ENCODE measurements at regions not wholly inside any gene's neighbourhood (a gene's known extent, or its start where the extent isn't known, plus 50 kb on each side); places are given as distances from the start of the nearest gene placed in this dataset.
A peak's percentile ranks its signal among the peaks of the same experiment; 100 is the strongest.

DNA sequence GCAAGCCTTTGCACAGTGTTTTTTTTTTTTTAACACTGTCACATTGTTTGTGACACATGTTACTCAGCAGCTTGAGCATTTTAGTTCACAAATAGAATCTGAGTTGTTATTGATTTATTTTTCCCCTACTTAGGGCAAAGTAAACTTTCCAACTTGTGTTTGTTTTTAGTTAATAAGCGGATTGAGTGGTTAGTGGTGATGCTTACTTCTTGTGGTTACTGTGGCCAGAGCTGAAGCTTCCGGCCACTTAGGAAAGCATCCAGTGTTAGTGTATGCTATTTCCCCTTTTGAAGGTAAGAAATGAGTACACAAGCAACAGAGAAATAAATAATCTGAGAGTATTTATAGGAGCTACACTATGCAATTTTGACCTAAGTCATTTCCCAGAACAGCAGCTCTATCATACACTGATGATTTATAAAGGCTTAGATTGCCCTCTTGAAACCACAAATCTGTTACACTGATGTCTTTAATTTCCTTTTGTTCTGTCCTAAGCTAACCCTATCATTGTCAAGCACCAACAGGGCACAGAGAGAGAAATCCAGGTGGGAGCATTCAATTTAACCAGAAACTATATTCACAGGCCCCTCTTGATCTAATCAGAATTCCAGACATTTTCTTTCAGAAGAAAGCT, 2464.6 kb downstream of the PCDH7 start:
- 10% methylated on average over 2 of the region's 2 CpGs for WGBS (ENCODE audit: insufficient coverage, low coverage, low lambda C conversion rate, missing lambda C conversion rate)
- DNase-seq: no peak

GRCh38 chr4:33187035-33187434, 2466.9 kb downstream of the PCDH7 start:
- no peaks in the 10 kb centered on the region for H3K27me3 ChIP-seq
- intact Hi-C loops (cut with DNase I): no loop called here
- H3K9me3 ChIP-seq: no peaks in the 10 kb centered on the region
- peaks cover 0 to 7% (median 0%) of the 10 kb centered on the region in 4 donors for H3K4me1 ChIP-seq
- H3K36me3 ChIP-seq: no peaks in the 10 kb centered on the region
- ATAC-seq: no peak
- DNase-seq: no peak
- no peak overlapping the region for H3K4me3 ChIP-seq
- TF ChIP-seq POLR2A (IDR thresholded peaks at IDR 0.05): no peak
- H3K27ac ChIP-seq: no peak overlapping the region

More for the DNA sequence above, 2464.6 kb downstream of the PCDH7 start:
- H3K4me3 ChIP-seq: no peak overlapping the region
- peaks cover 0 to 7% (median 0%) of the 10 kb centered on the region in 4 donors for H3K4me1 ChIP-seq
- ATAC-seq: peak in 2 of 4 donors; percentile 53 to 69
- intact Hi-C loops (cut with DNase I): no loop called here
- no peaks in the 10 kb centered on the region for H3K36me3 ChIP-seq
- H3K27ac ChIP-seq: no peak overlapping the region
- TF ChIP-seq CTCF (IDR thresholded peaks at IDR 0.05) (no peak), POLR2A (IDR thresholded peaks at IDR 0.05) (no peak)
- no peaks in the 10 kb centered on the region for H3K27me3 ChIP-seq
- no peaks in the 10 kb centered on the region for H3K9me3 ChIP-seq

GRCh38 chr4:33188733-33189132, 2468.6 kb downstream of the PCDH7 start:
- Histone ChIP-seq H3K9me3 (no peaks in the 10 kb centered on the region), H3K36me3 (no peaks in the 10 kb centered on the region), H3K27ac (no peak overlapping the region), H3K27me3 (no peaks in the 10 kb centered on the region), H3K4me1 (peaks cover 0 to 14% (median 0%) of the 10 kb centered on the region in 4 donors), H3K4me3 (no peak overlapping the region)
- no CpG with 5 or more reads among the region's 6 CpGs for WGBS (ENCODE audit: insufficient coverage, low coverage, low lambda C conversion rate, missing lambda C conversion rate)
- no peak for ATAC-seq
- no peak for DNase-seq
- TF ChIP-seq POLR2A (IDR thresholded peaks at IDR 0.05) (no peak), CTCF (IDR thresholded peaks at IDR 0.05) (no peak)
- intact Hi-C loops (cut with DNase I): no loop called here

GRCh38 chr4:33189169-33189568, 2469.0 kb downstream of the PCDH7 start:
- H3K4me1 ChIP-seq: peaks cover 0 to 14% (median 0%) of the 10 kb centered on the region in 4 donors
- WGBS (ENCODE audit: insufficient coverage, low coverage, low lambda C conversion rate, missing lambda C conversion rate): no CpG with 5 or more reads among the region's 1 CpG
- ATAC-seq: peak in 1 of 4 donors; percentile 30
- no peak for TF ChIP-seq CTCF (IDR thresholded peaks at IDR 0.05)
- TF ChIP-seq POLR2A (IDR thresholded peaks at IDR 0.05): no peak
- H3K36me3 ChIP-seq: no peaks in the 10 kb centered on the region
- intact Hi-C loops (cut with DNase I): no loop called here
- H3K4me3 ChIP-seq: no peak overlapping the region
- H3K27me3 ChIP-seq: no peaks in the 10 kb centered on the region
- no peak overlapping the region for H3K27ac ChIP-seq
- H3K9me3 ChIP-seq: no peaks in the 10 kb centered on the region
- DNase-seq: no peak

DNA sequence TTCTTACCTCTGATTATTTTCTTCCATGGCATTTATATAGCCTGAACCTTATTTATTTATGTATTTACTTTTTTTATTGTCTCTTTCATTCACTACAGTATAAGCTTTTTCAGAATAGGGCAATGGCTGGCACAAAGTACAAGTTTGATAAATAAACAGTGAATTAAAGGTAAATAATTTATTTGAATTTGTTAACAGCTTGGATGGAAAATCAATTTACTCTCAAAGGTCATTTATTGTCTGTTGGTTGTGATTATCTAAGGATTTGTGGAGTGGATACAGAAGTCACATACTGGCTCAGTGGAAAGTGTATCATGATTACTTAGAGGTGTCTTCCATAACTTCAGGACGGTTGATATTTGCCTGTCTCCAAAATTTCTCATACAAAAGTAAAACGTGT, 2472.9 kb downstream of the PCDH7 start:
- peak in 3 of 4 donors; percentile 34 to 64 (median 42) for ATAC-seq
- WGBS (ENCODE audit: insufficient coverage, low coverage, low lambda C conversion rate, missing lambda C conversion rate): 31% methylated on average over 2 of the region's 2 CpGs
- Histone ChIP-seq H3K36me3 (no peaks in the 10 kb centered on the region), H3K27me3 (no peaks in the 10 kb centered on the region), H3K4me3 (no peak overlapping the region), H3K9me3 (no peaks in the 10 kb centered on the region), H3K27ac (no peak overlapping the region), H3K4me1 (peaks cover 0 to 6% (median 0%) of the 10 kb centered on the region in 4 donors)
- intact Hi-C loops (cut with DNase I): no loop called here
- DNase-seq: no peak
- TF ChIP-seq CTCF (IDR thresholded peaks at IDR 0.05): no peak
- no peak for TF ChIP-seq POLR2A (IDR thresholded peaks at IDR 0.05)

All from right lobe of liver (tissue), 6 donors.